ENCODE measurements at regions not wholly inside any gene's neighbourhood (a gene's known extent, or its start where the extent isn't known, plus 50 kb on each side); places are given as distances from the start of the nearest gene placed in this dataset.

DNA sequence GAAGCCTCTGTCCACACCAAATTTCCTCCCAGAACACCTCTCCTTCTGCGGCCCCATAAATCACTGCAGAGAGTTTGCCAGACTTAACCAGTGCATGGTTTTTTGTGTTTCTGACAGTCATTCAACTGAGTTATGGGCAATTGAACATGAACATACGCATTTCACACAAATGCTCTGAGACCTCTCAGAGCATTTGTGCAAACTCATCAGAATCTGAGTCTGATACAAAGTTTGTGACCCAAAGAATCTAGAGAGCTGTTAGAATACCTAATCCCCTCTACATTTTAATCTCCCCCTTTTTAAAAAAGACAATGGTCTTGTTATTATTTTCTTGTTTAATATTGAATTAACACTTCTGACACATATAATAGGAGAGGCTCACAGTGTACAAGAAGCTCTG is 416.9 kb upstream of the SMARCA2 start:
- H3K27me3 ChIP-seq = no peaks in the 10 kb centered on the region

GRCh38 chr9:1599961-1600360 is 415.2 kb upstream of the SMARCA2 start:
- no peak for TF ChIP-seq CTCF (IDR thresholded peaks at IDR 0.05; ENCODE audit: low read depth, low read length)
- H3K27me3 ChIP-seq = no peaks in the 10 kb centered on the region
- H3K36me3 ChIP-seq = no peaks in the 10 kb centered on the region
- no peaks in the 10 kb centered on the region for H3K4me1 ChIP-seq (ENCODE audit: low read depth)
- DNase-seq (ENCODE audit: low read depth in 1 of 2, low spot score in 1 of 2) = peak in 1 of 2 donors; percentile 7
- H3K27ac ChIP-seq = no peak overlapping the region
- no peaks in the 10 kb centered on the region for H3K9me3 ChIP-seq (ENCODE audit: low read depth)
- H3K4me3 ChIP-seq = no peak overlapping the region

More for the DNA sequence above, 416.9 kb upstream of the SMARCA2 start:
- H3K4me1 ChIP-seq (ENCODE audit: low read depth) = no peaks in the 10 kb centered on the region
- TF ChIP-seq CTCF (IDR thresholded peaks at IDR 0.05; ENCODE audit: low read depth, low read length) = no peak
- DNase-seq (ENCODE audit: low read depth in 1 of 2, low spot score in 1 of 2) = no peak
- H3K36me3 ChIP-seq = no peaks in the 10 kb centered on the region
- no peaks in the 10 kb centered on the region for H3K9me3 ChIP-seq (ENCODE audit: low read depth)
- H3K4me3 ChIP-seq = no peak overlapping the region
- no peak overlapping the region for H3K27ac ChIP-seq

GRCh38 chr9:1604942-1605560 is 410.1 kb upstream of the SMARCA2 start:
- Histone ChIP-seq H3K36me3 (no peaks in the 10 kb centered on the region), H3K4me1 (ENCODE audit: low read depth) (no peaks in the 10 kb centered on the region), H3K27me3 (no peaks in the 10 kb centered on the region), H3K9me3 (ENCODE audit: low read depth) (no peaks in the 10 kb centered on the region), H3K27ac (no peak overlapping the region), H3K4me3 (no peak overlapping the region)
- peak; percentile 39 to 62 for DNase-seq (ENCODE audit: low read depth in 1 of 2, low spot score in 1 of 2)
- TF ChIP-seq CTCF (IDR thresholded peaks at IDR 0.05; ENCODE audit: low read depth, low read length) = peak; percentile 63

GRCh38 chr9:1606253-1606652 is 408.9 kb upstream of the SMARCA2 start:
- no peaks in the 10 kb centered on the region for H3K4me1 ChIP-seq (ENCODE audit: low read depth)
- no peak for TF ChIP-seq CTCF (IDR thresholded peaks at IDR 0.05; ENCODE audit: low read depth, low read length)
- no peak overlapping the region for H3K4me3 ChIP-seq
- H3K9me3 ChIP-seq (ENCODE audit: low read depth) = no peaks in the 10 kb centered on the region
- H3K27ac ChIP-seq = no peak overlapping the region
- H3K27me3 ChIP-seq = no peaks in the 10 kb centered on the region
- H3K36me3 ChIP-seq = no peaks in the 10 kb centered on the region
- no peak for DNase-seq (ENCODE audit: low read depth in 1 of 2, low spot score in 1 of 2)

DNA sequence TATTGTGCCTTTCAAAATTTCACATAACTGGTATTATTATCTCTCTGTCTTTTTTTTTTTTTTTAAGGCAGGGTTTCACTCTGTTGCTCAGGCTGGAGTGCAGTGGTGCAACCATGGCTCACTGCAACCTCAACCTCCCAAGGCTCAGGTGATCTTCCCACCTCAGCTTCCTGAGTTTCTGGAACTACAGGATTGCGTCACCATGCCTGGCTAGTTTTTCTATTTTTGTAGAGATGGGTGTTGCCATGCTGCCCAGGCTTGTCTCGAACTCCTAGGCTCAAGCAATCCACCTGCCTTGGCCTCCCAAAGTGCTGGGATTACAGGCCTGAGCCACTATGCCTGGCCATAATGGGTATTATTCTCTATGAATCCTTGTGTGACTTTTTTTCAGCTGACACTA is 402.3 kb upstream of the SMARCA2 start:
- no peaks in the 10 kb centered on the region for H3K4me1 ChIP-seq (ENCODE audit: low read depth)
- H3K27me3 ChIP-seq = no peaks in the 10 kb centered on the region
- H3K27ac ChIP-seq = no peak overlapping the region
- no peak overlapping the region for H3K4me3 ChIP-seq
- no peaks in the 10 kb centered on the region for H3K36me3 ChIP-seq
- no peaks in the 10 kb centered on the region for H3K9me3 ChIP-seq (ENCODE audit: low read depth)
- TF ChIP-seq CTCF (IDR thresholded peaks at IDR 0.05; ENCODE audit: low read depth, low read length) = no peak
- DNase-seq (ENCODE audit: low read depth in 1 of 2, low spot score in 1 of 2) = no peak
